OCI-LY1 (cell line): ENCODE measurements at regions not wholly inside any gene's neighbourhood (a gene's known extent, or its start where the extent isn't known, plus 50 kb on each side); places are given as distances from the start of the nearest gene placed in this dataset.

Source experiments
- EZH2 ChIP-seq: fragments of 200-600 bp; sonication (generic), shearing (Covaris generic); IDR thresholded peaks from 2 replicates; pipeline ENCODE4 v1.8.0; 2017; ENCODE audit warnings: borderline replicate concordance, mixed run types, mild to moderate bottlenecking, antibody characterized with exemption, low read length, moderate library complexity, mixed read lengths
- TF ChIP-seq, protein P1 (sequence below): fragments of 200-600 bp; sonication (generic), shearing (Covaris generic); IDR thresholded peaks from 2 replicates; pipeline ENCODE4 v1.5.1; 2017; ENCODE audit warnings: mild to moderate bottlenecking, antibody characterized with exemption, low read length, moderate library complexity, mixed read lengths

DNA sequence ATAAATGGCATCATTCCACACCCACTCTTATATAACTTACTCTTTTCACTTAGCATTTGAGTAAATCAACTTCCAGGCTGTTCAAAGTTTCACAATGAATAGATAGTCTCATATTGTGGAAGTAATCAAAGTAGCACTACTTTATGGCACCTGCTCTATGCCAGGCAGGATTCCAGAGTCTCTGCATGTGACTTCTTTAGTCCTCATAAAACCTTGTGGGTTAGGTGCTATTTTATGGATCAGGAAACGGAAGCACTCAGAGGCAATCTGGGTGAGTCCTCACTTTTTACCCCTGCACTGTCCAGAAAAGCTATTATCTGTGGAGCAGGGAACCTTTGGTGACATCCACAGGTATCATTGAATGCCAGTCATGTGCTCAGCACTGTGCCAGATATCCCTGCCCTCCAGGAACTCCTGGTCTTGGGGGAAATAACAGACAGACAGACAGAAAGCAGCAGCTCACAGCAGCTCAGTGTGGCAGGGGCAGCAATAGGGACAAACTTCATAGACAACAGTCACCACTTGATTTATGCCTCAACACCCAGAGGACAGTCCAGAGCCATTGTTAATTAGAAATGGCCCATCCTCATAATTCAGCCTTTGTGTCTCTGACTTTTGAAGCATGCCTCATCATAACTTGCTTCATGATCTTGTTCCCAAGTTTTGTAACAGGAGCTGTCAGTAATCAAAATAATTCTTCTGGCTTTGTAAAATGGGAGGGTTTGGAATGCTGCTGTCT is 160.6 kb downstream of the SEC23IP start:
- TF ChIP-seq, protein P1, sequence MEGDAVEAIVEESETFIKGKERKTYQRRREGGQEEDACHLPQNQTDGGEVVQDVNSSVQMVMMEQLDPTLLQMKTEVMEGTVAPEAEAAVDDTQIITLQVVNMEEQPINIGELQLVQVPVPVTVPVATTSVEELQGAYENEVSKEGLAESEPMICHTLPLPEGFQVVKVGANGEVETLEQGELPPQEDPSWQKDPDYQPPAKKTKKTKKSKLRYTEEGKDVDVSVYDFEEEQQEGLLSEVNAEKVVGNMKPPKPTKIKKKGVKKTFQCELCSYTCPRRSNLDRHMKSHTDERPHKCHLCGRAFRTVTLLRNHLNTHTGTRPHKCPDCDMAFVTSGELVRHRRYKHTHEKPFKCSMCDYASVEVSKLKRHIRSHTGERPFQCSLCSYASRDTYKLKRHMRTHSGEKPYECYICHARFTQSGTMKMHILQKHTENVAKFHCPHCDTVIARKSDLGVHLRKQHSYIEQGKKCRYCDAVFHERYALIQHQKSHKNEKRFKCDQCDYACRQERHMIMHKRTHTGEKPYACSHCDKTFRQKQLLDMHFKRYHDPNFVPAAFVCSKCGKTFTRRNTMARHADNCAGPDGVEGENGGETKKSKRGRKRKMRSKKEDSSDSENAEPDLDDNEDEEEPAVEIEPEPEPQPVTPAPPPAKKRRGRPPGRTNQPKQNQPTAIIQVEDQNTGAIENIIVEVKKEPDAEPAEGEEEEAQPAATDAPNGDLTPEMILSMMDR, result no peak
- TF ChIP-seq EZH2, result no peak
